Right lobe of liver (tissue), 4 donors: ENCODE measurements at regions not wholly inside any gene's neighbourhood (a gene's known extent, or its start where the extent isn't known, plus 50 kb on each side); places are given as distances from the start of the nearest gene placed in this dataset.

ENCODE experiments used
- POLR2A ChIP-seq: fragments of 450-650 bp; IDR thresholded peaks from one replicate; pipeline ENCODE4 v1.6.1; 2017; ENCODE audit warnings: antibody characterized with exemption, mild to moderate bottlenecking
- TF ChIP-seq, protein P1 (sequence below), 4 donors: fragments of 200-600 bp in 3 of 4; fragments of 450-650 bp in 1 of 4; IDR thresholded peaks; one replicate each; pipeline versions ENCODE4 v1.5.1 to v1.8.0; 2016 to 2022; ENCODE audit warnings: antibody characterized with exemption in 4 of 4, mild to moderate bottlenecking in 2 of 4
- donor health status: DM: no; HTN: no; CAD: no.
- donor health status: DM: no; HTN: no; CAD: no.
- donor health status: DM: no; HTN: yes; CAD: no.

DNA sequence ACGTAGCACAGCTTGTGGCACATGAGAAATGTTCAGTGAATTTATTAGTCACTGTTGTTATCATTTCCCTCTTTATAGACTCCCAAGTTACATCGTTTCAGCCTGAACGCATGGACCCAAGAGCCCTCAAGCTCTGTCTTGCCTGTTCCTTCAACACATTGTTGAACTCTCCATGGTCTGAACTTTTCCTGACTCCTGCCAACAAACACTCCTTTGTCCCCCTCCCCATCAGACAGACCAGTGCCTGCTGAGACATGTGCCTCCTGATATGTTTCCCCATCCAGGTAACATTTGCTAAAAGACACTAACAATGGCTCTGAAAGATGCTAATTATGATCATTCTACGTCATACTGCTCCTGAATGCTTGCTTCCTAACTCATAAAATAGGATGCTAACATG is 108.7 kb upstream of the NFIA start:
- TF ChIP-seq, protein P1, sequence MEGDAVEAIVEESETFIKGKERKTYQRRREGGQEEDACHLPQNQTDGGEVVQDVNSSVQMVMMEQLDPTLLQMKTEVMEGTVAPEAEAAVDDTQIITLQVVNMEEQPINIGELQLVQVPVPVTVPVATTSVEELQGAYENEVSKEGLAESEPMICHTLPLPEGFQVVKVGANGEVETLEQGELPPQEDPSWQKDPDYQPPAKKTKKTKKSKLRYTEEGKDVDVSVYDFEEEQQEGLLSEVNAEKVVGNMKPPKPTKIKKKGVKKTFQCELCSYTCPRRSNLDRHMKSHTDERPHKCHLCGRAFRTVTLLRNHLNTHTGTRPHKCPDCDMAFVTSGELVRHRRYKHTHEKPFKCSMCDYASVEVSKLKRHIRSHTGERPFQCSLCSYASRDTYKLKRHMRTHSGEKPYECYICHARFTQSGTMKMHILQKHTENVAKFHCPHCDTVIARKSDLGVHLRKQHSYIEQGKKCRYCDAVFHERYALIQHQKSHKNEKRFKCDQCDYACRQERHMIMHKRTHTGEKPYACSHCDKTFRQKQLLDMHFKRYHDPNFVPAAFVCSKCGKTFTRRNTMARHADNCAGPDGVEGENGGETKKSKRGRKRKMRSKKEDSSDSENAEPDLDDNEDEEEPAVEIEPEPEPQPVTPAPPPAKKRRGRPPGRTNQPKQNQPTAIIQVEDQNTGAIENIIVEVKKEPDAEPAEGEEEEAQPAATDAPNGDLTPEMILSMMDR (IDR thresholded peaks at IDR 0.05) = no peak
- no peak for TF ChIP-seq POLR2A
